ENCODE measurements at regions not wholly inside any gene's neighbourhood (a gene's known extent, or its start where the extent isn't known, plus 50 kb on each side); places are given as distances from the start of the nearest gene placed in this dataset.
A peak's percentile ranks its signal among the peaks of the same experiment; 100 is the strongest.

DNA sequence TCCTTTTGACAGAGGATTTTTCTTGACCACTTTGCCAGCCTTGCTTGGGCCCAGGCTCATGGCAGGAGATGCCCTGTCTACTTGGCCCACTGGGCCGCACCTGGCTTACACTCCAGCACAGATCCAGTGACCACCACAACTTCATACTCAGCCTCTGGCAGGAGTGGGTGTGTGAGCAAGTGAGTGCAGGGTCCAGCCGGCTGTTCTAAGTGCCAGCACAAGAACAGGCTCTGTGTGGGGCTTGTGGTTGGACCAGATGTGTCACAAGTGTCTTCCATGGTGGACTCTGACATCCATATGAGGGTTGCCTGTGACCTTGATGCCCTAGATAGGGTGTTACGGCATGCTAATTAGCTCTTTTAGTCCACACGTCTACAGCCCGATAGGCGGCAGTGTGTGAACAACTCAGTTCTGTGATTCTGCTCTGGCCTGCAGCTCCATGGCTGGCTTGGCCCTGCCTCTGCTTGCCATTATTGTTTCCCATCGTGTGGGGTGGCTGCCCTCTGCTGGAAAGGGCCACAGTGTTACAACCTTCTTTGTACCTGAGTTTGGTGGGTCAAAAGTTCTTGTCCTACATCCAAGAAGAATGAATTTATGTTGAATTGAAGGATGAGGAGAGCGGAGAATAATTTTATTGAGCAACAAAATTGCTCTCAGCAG, 1089.1 kb downstream of the SLC6A15 start:
- peak overlapping the region; percentile 32; the same call in 1 of the 2 replicates for H2AFZ ChIP-seq (ENCODE audit: low read depth, low read length)
- no peaks in the 10 kb centered on the region for H3K36me3 ChIP-seq (replicated peaks; ENCODE audit: low read depth, low read length)
- no peaks in the 10 kb centered on the region for H3K4me1 ChIP-seq (ENCODE audit: low read length)
- peak overlapping the region; percentile 30 for H3K4me2 ChIP-seq (ENCODE audit: low read length)
- H3K27me3 ChIP-seq (ENCODE audit: low read depth, low read length) = no peaks in the 10 kb centered on the region
- TF ChIP-seq, protein P1, sequence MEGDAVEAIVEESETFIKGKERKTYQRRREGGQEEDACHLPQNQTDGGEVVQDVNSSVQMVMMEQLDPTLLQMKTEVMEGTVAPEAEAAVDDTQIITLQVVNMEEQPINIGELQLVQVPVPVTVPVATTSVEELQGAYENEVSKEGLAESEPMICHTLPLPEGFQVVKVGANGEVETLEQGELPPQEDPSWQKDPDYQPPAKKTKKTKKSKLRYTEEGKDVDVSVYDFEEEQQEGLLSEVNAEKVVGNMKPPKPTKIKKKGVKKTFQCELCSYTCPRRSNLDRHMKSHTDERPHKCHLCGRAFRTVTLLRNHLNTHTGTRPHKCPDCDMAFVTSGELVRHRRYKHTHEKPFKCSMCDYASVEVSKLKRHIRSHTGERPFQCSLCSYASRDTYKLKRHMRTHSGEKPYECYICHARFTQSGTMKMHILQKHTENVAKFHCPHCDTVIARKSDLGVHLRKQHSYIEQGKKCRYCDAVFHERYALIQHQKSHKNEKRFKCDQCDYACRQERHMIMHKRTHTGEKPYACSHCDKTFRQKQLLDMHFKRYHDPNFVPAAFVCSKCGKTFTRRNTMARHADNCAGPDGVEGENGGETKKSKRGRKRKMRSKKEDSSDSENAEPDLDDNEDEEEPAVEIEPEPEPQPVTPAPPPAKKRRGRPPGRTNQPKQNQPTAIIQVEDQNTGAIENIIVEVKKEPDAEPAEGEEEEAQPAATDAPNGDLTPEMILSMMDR (IDR thresholded peaks at IDR 0.05; ENCODE audit: low read depth, low read length) = peak; percentile 84
- no peak for TF ChIP-seq EZH2phosphoT487 (IDR thresholded peaks at IDR 0.05; ENCODE audit: low read depth)
- no peak overlapping the region for H3K9ac ChIP-seq (ENCODE audit: low read length)
- no peaks in the 10 kb centered on the region for H4K20me1 ChIP-seq (ENCODE audit: insufficient read depth, low read length)
- H3K9me3 ChIP-seq (ENCODE audit: insufficient read depth, low read length) = no peaks in the 10 kb centered on the region
- H3K4me3 ChIP-seq (ENCODE audit: low read length) = no peak overlapping the region
- H3K79me2 ChIP-seq (ENCODE audit: low read length) = no peaks in the 10 kb centered on the region
- H3K27ac ChIP-seq (ENCODE audit: low read length) = no peak overlapping the region

DNA sequence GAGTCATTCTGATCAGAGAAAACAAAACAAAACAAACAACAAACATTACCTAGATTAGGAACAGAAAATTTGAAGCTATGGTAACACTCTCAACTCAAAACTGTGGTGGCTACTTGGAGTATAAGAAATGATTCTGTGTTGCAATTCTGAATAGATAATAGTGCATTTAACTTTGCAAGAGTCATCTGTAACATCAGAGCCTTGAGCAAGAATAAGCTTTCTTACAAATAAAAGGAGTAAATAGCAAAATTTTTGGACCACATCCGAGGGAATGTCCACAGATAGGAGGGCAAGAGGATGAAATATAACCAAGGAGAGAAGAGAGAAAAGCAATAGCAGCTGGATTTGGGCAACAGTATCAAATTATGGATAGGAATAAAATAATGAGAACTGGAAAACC, 1090.6 kb downstream of the SLC6A15 start:
- Histone ChIP-seq H3K79me2 (ENCODE audit: low read length) (no peaks in the 10 kb centered on the region), H3K4me2 (ENCODE audit: low read length) (no peak overlapping the region), H3K9ac (ENCODE audit: low read length) (no peak overlapping the region), H4K20me1 (ENCODE audit: insufficient read depth, low read length) (no peaks in the 10 kb centered on the region), H3K36me3 (replicated peaks; ENCODE audit: low read depth, low read length) (no peaks in the 10 kb centered on the region), H3K27ac (ENCODE audit: low read length) (no peak overlapping the region), H3K4me3 (ENCODE audit: low read length) (no peak overlapping the region), H2AFZ (ENCODE audit: low read depth, low read length) (no peak overlapping the region), H3K27me3 (ENCODE audit: low read depth, low read length) (no peaks in the 10 kb centered on the region), H3K9me3 (ENCODE audit: insufficient read depth, low read length) (no peaks in the 10 kb centered on the region), H3K4me1 (ENCODE audit: low read length) (no peaks in the 10 kb centered on the region)
- TF ChIP-seq, protein P1 (IDR thresholded peaks at IDR 0.05; ENCODE audit: low read depth, low read length) = no peak
- TF ChIP-seq EZH2phosphoT487 (IDR thresholded peaks at IDR 0.05; ENCODE audit: low read depth) = no peak

DNA sequence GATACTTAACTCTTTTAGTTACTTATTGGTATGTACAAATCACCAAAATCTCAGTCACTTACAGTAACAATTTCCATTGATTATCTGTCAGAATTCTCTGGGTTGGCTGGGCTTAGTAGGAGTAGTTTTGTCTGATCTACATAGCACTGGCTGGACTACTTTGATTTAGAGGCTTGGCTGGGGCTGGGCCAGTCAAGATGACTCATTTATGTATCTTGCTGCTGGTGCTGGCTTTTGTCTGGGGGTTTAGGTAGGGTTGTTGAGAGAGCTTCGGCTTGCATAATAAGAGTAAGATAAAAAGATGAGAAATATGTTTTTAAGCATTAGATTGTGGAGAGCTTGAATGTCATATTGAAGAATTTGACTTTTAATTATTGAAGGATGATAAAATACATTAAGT, 1093.7 kb downstream of the SLC6A15 start:
- Histone ChIP-seq H3K4me3 (ENCODE audit: low read length) (no peak overlapping the region), H3K36me3 (replicated peaks; ENCODE audit: low read depth, low read length) (no peaks in the 10 kb centered on the region), H4K20me1 (ENCODE audit: insufficient read depth, low read length) (no peaks in the 10 kb centered on the region), H3K9ac (ENCODE audit: low read length) (no peak overlapping the region), H3K27me3 (ENCODE audit: low read depth, low read length) (no peaks in the 10 kb centered on the region), H3K79me2 (ENCODE audit: low read length) (no peaks in the 10 kb centered on the region), H3K4me2 (ENCODE audit: low read length) (no peak overlapping the region), H3K4me1 (ENCODE audit: low read length) (no peaks in the 10 kb centered on the region), H2AFZ (ENCODE audit: low read depth, low read length) (no peak overlapping the region), H3K27ac (ENCODE audit: low read length) (no peak overlapping the region), H3K9me3 (ENCODE audit: insufficient read depth, low read length) (no peaks in the 10 kb centered on the region)
- TF ChIP-seq EZH2phosphoT487 (IDR thresholded peaks at IDR 0.05; ENCODE audit: low read depth) = no peak
- TF ChIP-seq, protein P1 (IDR thresholded peaks at IDR 0.05; ENCODE audit: low read depth, low read length) = no peak

DNA sequence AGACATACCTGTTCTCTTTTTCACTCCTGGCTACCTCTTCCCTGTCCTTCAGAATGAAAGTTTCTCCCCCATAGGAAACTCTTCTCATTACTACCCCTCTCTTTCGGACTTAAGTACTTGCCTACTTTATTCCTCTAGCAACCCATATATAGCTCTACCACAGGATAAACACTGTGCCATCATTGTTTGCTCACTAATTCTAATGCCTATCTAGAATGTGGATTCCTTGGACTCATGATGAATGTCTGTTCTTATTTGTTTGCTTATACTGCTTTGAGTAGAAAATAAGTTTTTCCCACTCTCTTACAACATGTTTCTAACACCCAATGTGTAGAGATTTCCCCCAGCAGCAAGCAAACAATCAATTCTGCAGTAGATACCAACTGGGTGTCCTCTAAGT, 1094.9 kb downstream of the SLC6A15 start:
- no peak overlapping the region for H3K4me3 ChIP-seq (ENCODE audit: low read length)
- no peaks in the 10 kb centered on the region for H3K27me3 ChIP-seq (ENCODE audit: low read depth, low read length)
- H3K9ac ChIP-seq (ENCODE audit: low read length) = no peak overlapping the region
- no peaks in the 10 kb centered on the region for H3K79me2 ChIP-seq (ENCODE audit: low read length)
- H4K20me1 ChIP-seq (ENCODE audit: insufficient read depth, low read length) = no peaks in the 10 kb centered on the region
- H3K36me3 ChIP-seq (replicated peaks; ENCODE audit: low read depth, low read length) = no peaks in the 10 kb centered on the region
- H3K27ac ChIP-seq (ENCODE audit: low read length) = no peak overlapping the region
- TF ChIP-seq, protein P1 (IDR thresholded peaks at IDR 0.05; ENCODE audit: low read depth, low read length) = no peak
- TF ChIP-seq EZH2phosphoT487 (IDR thresholded peaks at IDR 0.05; ENCODE audit: low read depth) = no peak
- no peaks in the 10 kb centered on the region for H3K4me1 ChIP-seq (ENCODE audit: low read length)
- no peak overlapping the region for H2AFZ ChIP-seq (ENCODE audit: low read depth, low read length)
- H3K9me3 ChIP-seq (ENCODE audit: insufficient read depth, low read length) = no peaks in the 10 kb centered on the region
- no peak overlapping the region for H3K4me2 ChIP-seq (ENCODE audit: low read length)
